Natural killer cell (primary cell): ENCODE measurements at regions not wholly inside any gene's neighbourhood (a gene's known extent, or its start where the extent isn't known, plus 50 kb on each side); places are given as distances from the start of the nearest gene placed in this dataset.

Experiments
- ATAC-seq, 3 donors: fragments of 150-1000 bp in 2 of 3; fragments of 200-7000 bp in 1 of 3; cut with Tn5 transposase; 1 replicate in 1 of 3; 2 replicates in 2 of 3; pipeline ENCODE4 v1.10.0; 2021; ENCODE audit warnings: mild to moderate bottlenecking in 2 of 3, moderate library complexity in 2 of 3
- DNase-seq, 2 donors: peaks; one replicate each; pipeline versions ENCODE4 v3.0.0 to v3.0.0-alpha.2; 2013 to 2021; ENCODE audit warnings: mixed read lengths in 1 of 2
- H3K27ac ChIP-seq: one replicate; pipeline ENCODE4 v1.5.1; 2013; ENCODE audit warnings: mild to moderate bottlenecking, low read length
- H3K27me3 ChIP-seq: one replicate; pipeline ENCODE4 v1.6.1; 2013; ENCODE audit warnings: low read length; ENCODE audit not compliant: control insufficient read depth, insufficient read depth
- H3K36me3 ChIP-seq: one replicate; pipeline ENCODE4 v1.6.1; 2013; ENCODE audit warnings: low read length; ENCODE audit not compliant: control insufficient read depth, insufficient read depth
- H3K4me1 ChIP-seq: one replicate; pipeline ENCODE4 v1.6.1; 2013; ENCODE audit warnings: low read length; ENCODE audit not compliant: control insufficient read depth, insufficient read depth
- H3K4me3 ChIP-seq: one replicate; pipeline ENCODE4 v1.5.1; 2013; ENCODE audit warnings: low read length
- H3K9me3 ChIP-seq: one replicate; pipeline ENCODE4 v1.6.1; 2013; ENCODE audit warnings: low read length; ENCODE audit not compliant: control insufficient read depth, insufficient read depth
- H3K27ac Mint-ChIP-seq, 2 donors: one replicate each; pipeline ENCODE4 v1.8.0; 2022; ENCODE audit warnings: mild to moderate bottlenecking in 2 of 2, mixed read lengths in 2 of 2, moderate library complexity in 1 of 2
- H3K27me3 Mint-ChIP-seq, 2 donors: one replicate each; pipeline ENCODE4 v1.8.0; 2022; ENCODE audit warnings: low read depth in 2 of 2, mixed read lengths in 2 of 2
- H3K36me3 Mint-ChIP-seq: one replicate; pipeline ENCODE4 v1.8.0; 2022; ENCODE audit warnings: mixed read lengths
- H3K4me1 Mint-ChIP-seq, 2 donors: one replicate each; pipeline ENCODE4 v1.8.0; 2022; ENCODE audit warnings: mixed read lengths in 2 of 2
- H3K4me3 Mint-ChIP-seq: one replicate; pipeline ENCODE4 v1.8.0; 2022; ENCODE audit warnings: mild to moderate bottlenecking, moderate library complexity, mixed read lengths
- H3K9me3 Mint-ChIP-seq, 2 donors: one replicate each; pipeline ENCODE4 v1.8.0; 2022; ENCODE audit warnings: mixed read lengths in 2 of 2
- CTCF ChIP-seq: fragments of 200-600 bp; IDR thresholded peaks from one replicate; pipeline ENCODE4 v1.8.0; 2022; ENCODE audit warnings: antibody characterized with exemption
- WGBS: methylation state at CpG from one replicate; pipeline ENCODE4 v1.1.7; 2013; ENCODE audit warnings: missing lambda C conversion rate; ENCODE audit not compliant: insufficient coverage; 5-methylcytosine and 5-hydroxymethylcytosine counted together
- intact Hi-C: fragments of 100-400 bp; cut with micrococcal nuclease; formaldehyde crosslinking; loops from one replicate; pipeline ENCODE4 v1.14.2; 2022

- H3K4me3 Mint-ChIP-seq: no peak overlapping the region
- H3K36me3 Mint-ChIP-seq: no peaks in the 10 kb centered on the region
- no peak for ATAC-seq
- Histone ChIP-seq H3K27ac (no peak overlapping the region), H3K36me3 (no peaks in the 10 kb centered on the region), H3K9me3 (no peaks in the 10 kb centered on the region), H3K4me3 (no peak overlapping the region), H3K4me1 (no peaks in the 10 kb centered on the region), H3K27me3 (no peaks in the 10 kb centered on the region)
- no peaks in the 10 kb centered on the region for H3K4me1 Mint-ChIP-seq
- H3K27me3 Mint-ChIP-seq: peaks cover 0 to 31% of the 10 kb centered on the region in 2 donors
- intact Hi-C loops: no loop called here
- TF ChIP-seq CTCF: no peak
- no peak overlapping the region for H3K27ac Mint-ChIP-seq
- H3K9me3 Mint-ChIP-seq: no peaks in the 10 kb centered on the region
- WGBS: 85% methylated on average over 7 of the region's 7 CpGs
- DNase-seq: no peak
These were observed 75.5 kb downstream of the FOXF2 start for GRCh38 chr6:1464781-1465370.

GRCh38 chr6:1468126-1468525 lies 78.8 kb downstream of the FOXF2 start:
- Histone ChIP-seq H3K9me3 (no peaks in the 10 kb centered on the region), H3K4me1 (no peaks in the 10 kb centered on the region), H3K27me3 (no peaks in the 10 kb centered on the region), H3K4me3 (no peak overlapping the region), H3K27ac (no peak overlapping the region), H3K36me3 (no peaks in the 10 kb centered on the region)
- Mint-ChIP-seq H3K9me3 (no peaks in the 10 kb centered on the region), H3K27ac (no peak overlapping the region), H3K4me3 (no peak overlapping the region), H3K36me3 (no peaks in the 10 kb centered on the region), H3K4me1 (peaks cover 0 to 2% of the 10 kb centered on the region in 2 donors), H3K27me3 (peaks cover 2 to 26% of the 10 kb centered on the region in 2 donors)
- no peak for ATAC-seq
- 41% methylated on average over 7 of the region's 7 CpGs for WGBS
- no peak for DNase-seq
- intact Hi-C loops: no loop called here
- TF ChIP-seq CTCF: no peak

GRCh38 chr6:1470040-1470439 lies 80.7 kb downstream of the FOXF2 start:
- Mint-ChIP-seq H3K4me3 (no peak overlapping the region), H3K36me3 (no peaks in the 10 kb centered on the region), H3K27ac (no peak overlapping the region), H3K4me1 (peaks cover 0 to 5% of the 10 kb centered on the region in 2 donors), H3K27me3 (peaks cover 9 to 34% of the 10 kb centered on the region in 2 donors), H3K9me3 (no peaks in the 10 kb centered on the region)
- Histone ChIP-seq H3K4me3 (no peak overlapping the region), H3K4me1 (no peaks in the 10 kb centered on the region), H3K9me3 (no peaks in the 10 kb centered on the region), H3K27me3 (no peaks in the 10 kb centered on the region), H3K27ac (no peak overlapping the region), H3K36me3 (no peaks in the 10 kb centered on the region)
- DNase-seq (no peak), ATAC-seq (no peak)
- no peak for TF ChIP-seq CTCF
- intact Hi-C loops: no loop called here
- 48% methylated on average over 3 of the region's 3 CpGs for WGBS

- Histone ChIP-seq H3K27me3 (no peaks in the 10 kb centered on the region), H3K36me3 (no peaks in the 10 kb centered on the region), H3K4me1 (no peaks in the 10 kb centered on the region), H3K4me3 (no peak overlapping the region), H3K27ac (no peak overlapping the region), H3K9me3 (no peaks in the 10 kb centered on the region)
- ATAC-seq (no peak), DNase-seq (no peak)
- no peaks in the 10 kb centered on the region for H3K36me3 Mint-ChIP-seq
- H3K27ac Mint-ChIP-seq: no peak overlapping the region
- TF ChIP-seq CTCF: no peak
- H3K4me1 Mint-ChIP-seq: peaks cover 0 to 5% of the 10 kb centered on the region in 2 donors
- H3K4me3 Mint-ChIP-seq: no peak overlapping the region
- H3K27me3 Mint-ChIP-seq: peaks cover 9 to 26% of the 10 kb centered on the region in 2 donors
- intact Hi-C loops: no loop called here
- H3K9me3 Mint-ChIP-seq: no peaks in the 10 kb centered on the region
These were observed 83.3 kb downstream of the FOXF2 start for GRCh38 chr6:1472643-1473042.
